ENCODE measurements at regions not wholly inside any gene's neighbourhood (a gene's known extent, or its start where the extent isn't known, plus 50 kb on each side); places are given as distances from the start of the nearest gene placed in this dataset.
"Not testable (repeated sequence)": the region's sequence is repeated elsewhere in the genome, so short reads cannot be mapped to it uniquely, and the experiment has no call there.

- Histone ChIP-seq H3K9me3 (ENCODE audit: insufficient read depth, low read depth, low read length) (no peaks in the 10 kb centered on the region), H3K9me2 (replicated peaks; ENCODE audit: low read depth, low read length) (no peaks in the 10 kb centered on the region), H4K20me1 (ENCODE audit: insufficient read depth, low read length, poor library complexity, severe bottlenecking) (no peaks in the 10 kb centered on the region), H3K4me2 (ENCODE audit: low read depth, low read length, poor library complexity, severe bottlenecking) (no peak overlapping the region), H2AFZ (ENCODE audit: low read length) (no peak overlapping the region), H3K4me3 (ENCODE audit: low read length, poor library complexity, severe bottlenecking) (no peak overlapping the region), H3F3A (ENCODE audit: low read depth) (no peaks in the 10 kb centered on the region), H3K36me3 (ENCODE audit: insufficient read depth, low read length) (no peaks in the 10 kb centered on the region), H3K79me2 (ENCODE audit: insufficient read depth, low read length) (no peaks in the 10 kb centered on the region), H3K4me1 (ENCODE audit: insufficient read depth, low read length, poor library complexity, severe bottlenecking) (no peaks in the 10 kb centered on the region), H3K9ac (ENCODE audit: low read depth, low read length, poor library complexity, severe bottlenecking) (no peak overlapping the region), H3K27me3 (ENCODE audit: insufficient read depth, low read length, poor library complexity, severe bottlenecking) (no peaks in the 10 kb centered on the region)
- no peak for TF ChIP-seq CTCF (conservative IDR thresholded peaks at IDR 0.05; ENCODE audit: low read length)
- no peak for TF ChIP-seq EZH2phosphoT487 (IDR thresholded peaks at IDR 0.05; ENCODE audit: borderline replicate concordance)
Observed at GRCh38 chr2:111670776-111671175, 213.2 kb downstream of the ANAPC1 start.

- H3K9me3 ChIP-seq (ENCODE audit: insufficient read depth, low read depth, low read length) = no peaks in the 10 kb centered on the region
- H4K20me1 ChIP-seq (ENCODE audit: insufficient read depth, low read length, poor library complexity, severe bottlenecking) = no peaks in the 10 kb centered on the region
- H3K9ac ChIP-seq (ENCODE audit: low read depth, low read length, poor library complexity, severe bottlenecking) = no peak overlapping the region
- H3K36me3 ChIP-seq (ENCODE audit: insufficient read depth, low read length) = no peaks in the 10 kb centered on the region
- no peaks in the 10 kb centered on the region for H3K9me2 ChIP-seq (replicated peaks; ENCODE audit: low read depth, low read length)
- no peak overlapping the region for H3K4me2 ChIP-seq (ENCODE audit: low read depth, low read length, poor library complexity, severe bottlenecking)
- no peak overlapping the region for H2AFZ ChIP-seq (ENCODE audit: low read length)
- TF ChIP-seq CTCF (conservative IDR thresholded peaks at IDR 0.05; ENCODE audit: low read length) = no peak
- TF ChIP-seq EZH2phosphoT487 (IDR thresholded peaks at IDR 0.05; ENCODE audit: borderline replicate concordance) = no peak
- H3F3A ChIP-seq (ENCODE audit: low read depth) = no peaks in the 10 kb centered on the region
- H3K27me3 ChIP-seq (ENCODE audit: insufficient read depth, low read length, poor library complexity, severe bottlenecking) = no peaks in the 10 kb centered on the region
- no peak overlapping the region for H3K4me3 ChIP-seq (ENCODE audit: low read length, poor library complexity, severe bottlenecking)
- H3K4me1 ChIP-seq (ENCODE audit: insufficient read depth, low read length, poor library complexity, severe bottlenecking) = no peaks in the 10 kb centered on the region
- no peaks in the 10 kb centered on the region for H3K79me2 ChIP-seq (ENCODE audit: insufficient read depth, low read length)
Observed at GRCh38 chr2:111671426-111672150, 212.4 kb downstream of the ANAPC1 start.

GRCh38 chr2:111672641-111673040 is 211.4 kb downstream of the ANAPC1 start:
- H4K20me1 ChIP-seq (ENCODE audit: insufficient read depth, low read length, poor library complexity, severe bottlenecking); H3K4me3 ChIP-seq (ENCODE audit: low read length, poor library complexity, severe bottlenecking); H3K4me1 ChIP-seq (ENCODE audit: insufficient read depth, low read length, poor library complexity, severe bottlenecking); H3K9me3 ChIP-seq (ENCODE audit: insufficient read depth, low read depth, low read length); H2AFZ ChIP-seq (ENCODE audit: low read length); H3F3A ChIP-seq (ENCODE audit: low read depth); H3K79me2 ChIP-seq (ENCODE audit: insufficient read depth, low read length); H3K4me2 ChIP-seq (ENCODE audit: low read depth, low read length, poor library complexity, severe bottlenecking); H3K36me3 ChIP-seq (ENCODE audit: insufficient read depth, low read length); H3K9me2 ChIP-seq (replicated peaks; ENCODE audit: low read depth, low read length); H3K9ac ChIP-seq (ENCODE audit: low read depth, low read length, poor library complexity, severe bottlenecking); H3K27me3 ChIP-seq (ENCODE audit: insufficient read depth, low read length, poor library complexity, severe bottlenecking): not testable (repeated sequence)

GRCh38 chr2:111673526-111673925 is 210.5 kb downstream of the ANAPC1 start:
- Histone ChIP-seq H3K27me3 (ENCODE audit: insufficient read depth, low read length, poor library complexity, severe bottlenecking) (no peaks in the 10 kb centered on the region), H3K4me2 (ENCODE audit: low read depth, low read length, poor library complexity, severe bottlenecking) (no peak overlapping the region), H2AFZ (ENCODE audit: low read length) (no peak overlapping the region), H4K20me1 (ENCODE audit: insufficient read depth, low read length, poor library complexity, severe bottlenecking) (no peaks in the 10 kb centered on the region), H3F3A (ENCODE audit: low read depth) (no peaks in the 10 kb centered on the region), H3K4me3 (ENCODE audit: low read length, poor library complexity, severe bottlenecking) (no peak overlapping the region), H3K9me2 (replicated peaks; ENCODE audit: low read depth, low read length) (no peaks in the 10 kb centered on the region), H3K4me1 (ENCODE audit: insufficient read depth, low read length, poor library complexity, severe bottlenecking) (peaks cover 5% of the 10 kb centered on the region), H3K9me3 (ENCODE audit: insufficient read depth, low read depth, low read length) (no peaks in the 10 kb centered on the region), H3K9ac (ENCODE audit: low read depth, low read length, poor library complexity, severe bottlenecking) (no peak overlapping the region), H3K79me2 (ENCODE audit: insufficient read depth, low read length) (no peaks in the 10 kb centered on the region), H3K36me3 (ENCODE audit: insufficient read depth, low read length) (no peaks in the 10 kb centered on the region)
- TF ChIP-seq EZH2phosphoT487 (IDR thresholded peaks at IDR 0.05; ENCODE audit: borderline replicate concordance) = no peak
- TF ChIP-seq CTCF (conservative IDR thresholded peaks at IDR 0.05; ENCODE audit: low read length) = no peak
